DND-41 (cell line): ENCODE measurements at regions not wholly inside any gene's neighbourhood (a gene's known extent, or its start where the extent isn't known, plus 50 kb on each side); places are given as distances from the start of the nearest gene placed in this dataset.

Source experiments
- EZH2 ChIP-seq: IDR thresholded peaks from 3 replicates; pipeline ENCODE4 v1.6.1; 2012; ENCODE audit warnings: borderline replicate concordance, low read depth, mild to moderate bottlenecking, moderate library complexity, low read length, inconsistent platforms; ENCODE audit not compliant: severe bottlenecking
- TF ChIP-seq, protein P1 (sequence below): IDR thresholded peaks from 2 replicates; pipeline ENCODE4 v1.5.1; 2012; ENCODE audit warnings: borderline replicate concordance, low read length, moderate library complexity, mild to moderate bottlenecking; ENCODE audit not compliant: poor library complexity, severe bottlenecking; ENCODE audit errors: extremely low read depth

DNA sequence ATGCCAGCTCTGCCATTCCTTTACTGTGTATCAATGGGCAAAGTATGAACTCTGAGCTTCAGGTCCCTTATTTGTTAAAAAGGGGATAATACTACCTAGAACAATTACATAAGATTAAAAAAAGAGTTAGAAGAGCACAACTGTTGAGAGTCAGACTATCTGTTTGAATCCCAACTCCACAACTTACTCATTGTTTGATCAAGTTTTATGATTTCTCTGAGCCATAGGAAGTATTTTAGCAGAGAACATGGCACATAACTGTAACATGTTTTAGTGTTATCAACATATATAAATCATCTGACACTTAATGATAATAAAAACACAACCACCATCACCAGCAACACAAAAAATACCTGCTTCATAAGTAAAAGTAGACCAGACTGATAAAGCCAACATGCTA, 421.3 kb downstream of the ZFHX3 start:
- TF ChIP-seq, protein P1, sequence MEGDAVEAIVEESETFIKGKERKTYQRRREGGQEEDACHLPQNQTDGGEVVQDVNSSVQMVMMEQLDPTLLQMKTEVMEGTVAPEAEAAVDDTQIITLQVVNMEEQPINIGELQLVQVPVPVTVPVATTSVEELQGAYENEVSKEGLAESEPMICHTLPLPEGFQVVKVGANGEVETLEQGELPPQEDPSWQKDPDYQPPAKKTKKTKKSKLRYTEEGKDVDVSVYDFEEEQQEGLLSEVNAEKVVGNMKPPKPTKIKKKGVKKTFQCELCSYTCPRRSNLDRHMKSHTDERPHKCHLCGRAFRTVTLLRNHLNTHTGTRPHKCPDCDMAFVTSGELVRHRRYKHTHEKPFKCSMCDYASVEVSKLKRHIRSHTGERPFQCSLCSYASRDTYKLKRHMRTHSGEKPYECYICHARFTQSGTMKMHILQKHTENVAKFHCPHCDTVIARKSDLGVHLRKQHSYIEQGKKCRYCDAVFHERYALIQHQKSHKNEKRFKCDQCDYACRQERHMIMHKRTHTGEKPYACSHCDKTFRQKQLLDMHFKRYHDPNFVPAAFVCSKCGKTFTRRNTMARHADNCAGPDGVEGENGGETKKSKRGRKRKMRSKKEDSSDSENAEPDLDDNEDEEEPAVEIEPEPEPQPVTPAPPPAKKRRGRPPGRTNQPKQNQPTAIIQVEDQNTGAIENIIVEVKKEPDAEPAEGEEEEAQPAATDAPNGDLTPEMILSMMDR = no peak
- TF ChIP-seq EZH2 = no peak
